SJCRH30 (cell line): ENCODE measurements at regions not wholly inside any gene's neighbourhood (a gene's known extent, or its start where the extent isn't known, plus 50 kb on each side); places are given as distances from the start of the nearest gene placed in this dataset.

Experiments used
- DNase-seq, 2 experiments: peaks; one replicate each; pipeline ENCODE4 v3.0.0-alpha.2; 2015 to 2020
- H3K27ac ChIP-seq: fragments of 250-450 bp; sonication (Bioruptor Pico); 2 replicates; pipeline ENCODE4 v1.5.1; 2020; ENCODE audit warnings: mild to moderate bottlenecking, moderate library complexity
- H3K27me3 ChIP-seq: fragments of 250-450 bp; sonication (Bioruptor Pico); 2 replicates; pipeline ENCODE4 v1.5.1; 2020; ENCODE audit warnings: mild to moderate bottlenecking, moderate library complexity
- H3K36me3 ChIP-seq: fragments of 250-450 bp; sonication (Bioruptor Pico); 2 replicates; pipeline ENCODE4 v1.5.1; 2020; ENCODE audit warnings: mild to moderate bottlenecking, moderate library complexity
- H3K4me1 ChIP-seq: fragments of 250-450 bp; sonication (Bioruptor Pico); 2 replicates; pipeline ENCODE4 v1.5.1; 2020; ENCODE audit warnings: mild to moderate bottlenecking, moderate library complexity
- H3K4me3 ChIP-seq: fragments of 250-450 bp; sonication (Bioruptor Pico); 2 replicates; pipeline ENCODE4 v1.5.1; 2020; ENCODE audit warnings: mild to moderate bottlenecking, moderate library complexity
- H3K9me3 ChIP-seq: fragments of 250-450 bp; sonication (Bioruptor Pico); replicated peaks from 2 replicates; pipeline ENCODE4 v1.5.1; 2020; ENCODE audit warnings: mild to moderate bottlenecking, moderate library complexity

- H3K9me3 ChIP-seq: no peaks in the 10 kb centered on the region
- no peak for DNase-seq
Measured at GRCh38 chr10:29068302-29068701, 220.6 kb upstream of the LYZL1 start.

GRCh38 chr10:29068966-29069365, 219.9 kb upstream of the LYZL1 start:
- H3K9me3 ChIP-seq: no peaks in the 10 kb centered on the region
- no peak for DNase-seq
- no peaks in the 10 kb centered on the region for H3K4me1 ChIP-seq
- H3K27ac ChIP-seq: no peak overlapping the region
- H3K36me3 ChIP-seq: no peaks in the 10 kb centered on the region
- 0 out of 2 replicates have a peak, but pooled peaks cover 6% of the 10 kb centered on the region for H3K27me3 ChIP-seq
- no peak overlapping the region for H3K4me3 ChIP-seq

More at GRCh38 chr10:29068302-29068701, 220.6 kb upstream of the LYZL1 start:
- Histone ChIP-seq H3K4me3 (no peak overlapping the region), H3K36me3 (no peaks in the 10 kb centered on the region), H3K4me1 (no peaks in the 10 kb centered on the region), H3K27ac (no peak overlapping the region), H3K27me3 (0 out of 2 replicates have a peak, but pooled peaks cover 6% of the 10 kb centered on the region)

GRCh38 chr10:29069941-29070340, 218.9 kb upstream of the LYZL1 start:
- no peaks in the 10 kb centered on the region for H3K4me1 ChIP-seq
- no peak for DNase-seq
- no peaks in the 10 kb centered on the region for H3K9me3 ChIP-seq
- H3K36me3 ChIP-seq: no peaks in the 10 kb centered on the region
- 0 out of 2 replicates have a peak, but pooled peaks cover 6% of the 10 kb centered on the region for H3K27me3 ChIP-seq
- H3K27ac ChIP-seq: no peak overlapping the region
- H3K4me3 ChIP-seq: no peak overlapping the region

DNA sequence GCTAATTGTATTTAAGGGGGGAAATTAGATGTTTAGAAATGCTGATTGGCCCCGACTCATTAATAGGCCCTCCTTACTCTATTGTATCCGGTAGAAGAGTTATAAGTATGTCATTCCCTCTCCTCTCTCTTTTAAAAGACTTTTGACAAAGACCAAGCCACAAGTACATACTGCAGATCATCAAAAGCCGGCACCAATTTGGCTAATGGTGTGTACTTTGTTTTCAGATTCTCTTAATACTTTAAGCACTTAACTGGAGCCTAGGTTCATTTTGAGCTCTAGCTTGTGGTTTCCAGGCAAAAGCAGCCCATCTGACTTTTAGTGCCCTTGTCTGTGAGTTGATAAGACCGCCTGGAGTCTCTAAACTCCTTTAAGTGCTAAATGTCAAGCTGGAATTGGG, 210.0 kb upstream of the LYZL1 start:
- Histone ChIP-seq H3K27ac (no peak overlapping the region), H3K9me3 (no peaks in the 10 kb centered on the region), H3K27me3 (0 out of 2 replicates have a peak, but pooled peaks cover 5% of the 10 kb centered on the region), H3K4me3 (no peak overlapping the region), H3K4me1 (no peaks in the 10 kb centered on the region), H3K36me3 (no peaks in the 10 kb centered on the region)
- no peak for DNase-seq

- Histone ChIP-seq H3K36me3 (no peaks in the 10 kb centered on the region), H3K9me3 (no peaks in the 10 kb centered on the region), H3K4me3 (no peak overlapping the region), H3K27ac (no peak overlapping the region), H3K4me1 (no peaks in the 10 kb centered on the region), H3K27me3 (0 out of 2 replicates have a peak, but pooled peaks cover 5% of the 10 kb centered on the region)
- no peak for DNase-seq
Measured at GRCh38 chr10:29081231-29081630, 207.6 kb upstream of the LYZL1 start.

DNA sequence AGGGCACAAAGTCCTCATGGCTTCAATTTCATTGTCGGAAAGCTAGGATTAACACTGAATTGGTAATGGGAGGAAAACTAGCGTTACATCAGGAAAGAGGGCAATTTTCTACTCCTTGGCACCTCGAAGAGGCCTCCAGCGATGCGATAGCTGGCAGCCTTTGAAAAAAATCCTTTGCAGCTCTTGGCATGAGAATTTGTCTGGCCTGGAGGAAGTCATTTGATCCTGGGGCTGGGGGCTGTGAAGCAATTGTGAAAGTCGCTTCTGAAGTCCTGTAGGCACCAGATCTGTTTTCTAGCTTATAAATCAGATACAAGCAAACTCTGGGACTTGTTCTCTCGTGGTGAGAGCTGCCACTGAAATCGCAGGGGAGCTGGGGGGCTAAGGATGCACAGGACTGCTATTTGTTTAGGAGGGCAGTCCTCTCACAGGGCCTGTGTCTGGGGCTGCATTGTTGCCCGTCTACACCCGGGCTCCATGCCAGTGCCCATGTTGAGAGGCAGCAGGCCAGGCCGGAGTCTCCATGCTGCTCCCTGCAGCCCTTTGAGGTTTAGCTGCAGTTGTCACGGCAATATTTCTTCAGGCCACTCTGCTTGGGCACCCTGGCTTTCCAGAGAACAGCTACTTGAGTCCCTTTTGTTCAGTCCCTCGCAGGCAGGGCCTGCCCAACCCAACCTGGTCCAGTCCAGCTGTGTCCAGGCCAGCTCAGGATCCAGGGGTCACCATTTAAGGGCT, 206.8 kb upstream of the LYZL1 start:
- no peak overlapping the region for H3K27ac ChIP-seq
- H3K4me3 ChIP-seq: no peak overlapping the region
- H3K9me3 ChIP-seq: no peaks in the 10 kb centered on the region
- H3K36me3 ChIP-seq: no peaks in the 10 kb centered on the region
- 0 out of 2 replicates have a peak, but pooled peaks cover 5% of the 10 kb centered on the region for H3K27me3 ChIP-seq
- H3K4me1 ChIP-seq: no peaks in the 10 kb centered on the region
- no peak for DNase-seq

DNA sequence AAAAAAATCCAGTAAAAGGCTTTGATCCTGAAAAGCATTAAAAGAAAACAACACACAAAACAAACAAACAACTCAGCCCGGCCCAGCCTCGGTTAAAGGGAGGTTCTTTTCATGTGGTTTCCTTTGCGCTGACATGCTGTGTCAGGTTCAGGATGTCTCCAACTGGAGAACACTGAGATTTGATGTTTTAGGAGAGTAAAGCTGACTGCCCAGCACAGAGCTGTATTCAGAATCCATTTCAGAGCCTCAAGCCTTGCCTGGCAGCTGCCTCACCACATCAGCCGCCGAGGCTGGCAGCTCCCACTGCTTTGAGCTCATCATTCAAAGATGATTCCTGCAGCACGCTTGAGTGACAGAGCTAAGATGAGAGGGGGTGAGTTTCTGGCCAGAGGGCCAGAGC, 205.8 kb upstream of the LYZL1 start:
- no peaks in the 10 kb centered on the region for H3K9me3 ChIP-seq
- DNase-seq: peak in 1 of 2 experiments; percentile 29
- no peak overlapping the region for H3K4me3 ChIP-seq
- no peaks in the 10 kb centered on the region for H3K36me3 ChIP-seq
- H3K27me3 ChIP-seq: 0 out of 2 replicates have a peak, but pooled peaks cover 5% of the 10 kb centered on the region
- no peaks in the 10 kb centered on the region for H3K4me1 ChIP-seq
- no peak overlapping the region for H3K27ac ChIP-seq

DNA sequence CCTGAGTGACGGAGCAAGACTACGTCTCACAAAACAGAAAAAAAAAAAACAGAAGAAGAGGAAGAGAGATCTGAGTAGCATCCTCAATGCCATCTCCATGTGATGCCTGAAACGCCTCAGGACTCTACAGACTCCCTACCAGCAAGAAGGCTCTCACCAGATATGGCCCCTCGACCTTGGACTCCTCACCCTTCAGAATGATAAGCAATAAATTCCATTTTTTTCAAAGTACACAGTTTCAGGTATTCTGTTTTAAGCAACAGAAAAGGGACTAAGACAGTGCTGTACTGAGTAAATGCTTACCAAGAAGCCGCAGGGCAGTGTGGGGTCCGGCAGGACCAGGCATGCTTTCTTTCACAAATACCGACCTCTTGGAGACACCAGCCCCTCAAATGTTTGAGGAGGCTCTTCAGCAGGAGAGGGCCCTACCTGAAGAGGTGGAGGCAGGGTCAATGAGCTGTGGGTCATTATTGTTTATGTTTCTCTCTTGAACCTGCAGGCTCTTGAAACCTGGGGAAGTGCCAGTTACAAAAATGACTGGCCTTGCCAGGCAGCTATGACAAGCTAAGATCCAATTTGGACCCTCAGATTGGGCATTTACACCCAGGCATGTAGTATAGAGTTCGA, 204.1 kb upstream of the LYZL1 start:
- H3K9me3 ChIP-seq: no peaks in the 10 kb centered on the region
- DNase-seq: no peak
- H3K27ac ChIP-seq: no peak overlapping the region
- H3K36me3 ChIP-seq: no peaks in the 10 kb centered on the region
- no peak overlapping the region for H3K4me3 ChIP-seq
- H3K27me3 ChIP-seq: 0 out of 2 replicates have a peak, but pooled peaks cover 5% of the 10 kb centered on the region
- no peaks in the 10 kb centered on the region for H3K4me1 ChIP-seq

GRCh38 chr10:29089091-29089490, 199.8 kb upstream of the LYZL1 start:
- Histone ChIP-seq H3K9me3 (no peaks in the 10 kb centered on the region), H3K36me3 (no peaks in the 10 kb centered on the region), H3K27ac (no peak overlapping the region), H3K4me3 (no peak overlapping the region), H3K4me1 (no peaks in the 10 kb centered on the region), H3K27me3 (no peaks in the 10 kb centered on the region)
- DNase-seq: no peak

- Histone ChIP-seq H3K36me3 (no peaks in the 10 kb centered on the region), H3K4me1 (no peaks in the 10 kb centered on the region), H3K9me3 (peaks cover 4% of the 10 kb centered on the region), H3K4me3 (no peak overlapping the region), H3K27me3 (no peaks in the 10 kb centered on the region), H3K27ac (no peak overlapping the region)
- DNase-seq: no peak
Measured at GRCh38 chr10:29096303-29096824, 192.5 kb upstream of the LYZL1 start.

DNA sequence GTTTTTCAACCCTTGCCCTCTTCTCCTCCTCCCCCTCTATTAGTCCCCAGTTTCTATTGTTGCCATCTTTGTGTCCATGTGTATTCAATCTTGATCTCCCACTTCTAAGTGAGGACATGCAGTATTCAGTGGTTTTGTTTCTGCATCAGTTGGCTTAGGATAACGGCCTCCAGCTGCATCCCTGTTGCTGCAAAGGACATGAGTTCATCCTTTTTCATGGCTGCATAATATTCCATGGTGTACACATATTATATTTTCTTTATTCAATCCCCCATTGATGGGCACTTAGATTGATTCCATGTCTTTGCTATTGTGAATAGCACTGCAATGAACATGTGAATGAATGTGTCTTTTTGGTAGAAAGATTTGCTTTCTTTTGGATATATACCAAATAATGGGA, 190.4 kb upstream of the LYZL1 start:
- Histone ChIP-seq H3K4me3 (no peak overlapping the region), H3K27ac (no peak overlapping the region), H3K36me3 (no peaks in the 10 kb centered on the region), H3K9me3 (peaks cover 4% of the 10 kb centered on the region), H3K4me1 (peaks cover 2% of the 10 kb centered on the region; the same call in 1 of the 2 replicates), H3K27me3 (no peaks in the 10 kb centered on the region)
- no peak for DNase-seq

GRCh38 chr10:29099001-29099400, 189.9 kb upstream of the LYZL1 start:
- no peaks in the 10 kb centered on the region for H3K36me3 ChIP-seq
- H3K4me1 ChIP-seq: peaks cover 2% of the 10 kb centered on the region; the same call in 1 of the 2 replicates
- H3K27me3 ChIP-seq: no peaks in the 10 kb centered on the region
- no peak for DNase-seq
- no peak overlapping the region for H3K4me3 ChIP-seq
- peaks cover 4% of the 10 kb centered on the region for H3K9me3 ChIP-seq
- no peak overlapping the region for H3K27ac ChIP-seq

- Histone ChIP-seq H3K4me1 (peaks cover 2% of the 10 kb centered on the region; the same call in 1 of the 2 replicates), H3K36me3 (no peaks in the 10 kb centered on the region), H3K27ac (no peak overlapping the region), H3K27me3 (no peaks in the 10 kb centered on the region), H3K9me3 (peaks cover 4% of the 10 kb centered on the region), H3K4me3 (no peak overlapping the region)
- no peak for DNase-seq
Measured at GRCh38 chr10:29099415-29099814, 189.5 kb upstream of the LYZL1 start.

DNA sequence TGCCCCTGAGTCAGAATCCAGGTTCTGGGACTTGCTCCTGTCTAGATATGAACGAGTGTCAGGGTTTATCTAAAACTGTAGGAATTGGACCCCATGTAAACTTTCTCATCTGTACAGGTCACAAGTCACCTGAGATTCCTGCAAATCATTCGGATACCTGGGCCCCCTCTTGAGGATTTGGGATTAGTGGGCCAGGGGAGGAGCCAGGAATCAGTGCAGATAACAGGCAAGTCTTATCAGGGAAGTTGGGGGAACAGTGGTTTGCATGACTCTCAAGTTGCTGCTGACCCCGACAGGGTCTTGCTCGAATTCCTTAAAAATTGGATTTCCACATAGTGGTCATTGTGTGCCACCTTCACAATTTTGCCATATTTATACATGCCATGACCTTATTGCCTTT, 188.4 kb upstream of the LYZL1 start:
- H3K36me3 ChIP-seq: no peaks in the 10 kb centered on the region
- H3K4me1 ChIP-seq: peaks cover 2% of the 10 kb centered on the region; the same call in 1 of the 2 replicates
- no peak overlapping the region for H3K4me3 ChIP-seq
- H3K27ac ChIP-seq: no peak overlapping the region
- H3K27me3 ChIP-seq: no peaks in the 10 kb centered on the region
- no peak for DNase-seq
- peaks cover 4% of the 10 kb centered on the region for H3K9me3 ChIP-seq

DNA sequence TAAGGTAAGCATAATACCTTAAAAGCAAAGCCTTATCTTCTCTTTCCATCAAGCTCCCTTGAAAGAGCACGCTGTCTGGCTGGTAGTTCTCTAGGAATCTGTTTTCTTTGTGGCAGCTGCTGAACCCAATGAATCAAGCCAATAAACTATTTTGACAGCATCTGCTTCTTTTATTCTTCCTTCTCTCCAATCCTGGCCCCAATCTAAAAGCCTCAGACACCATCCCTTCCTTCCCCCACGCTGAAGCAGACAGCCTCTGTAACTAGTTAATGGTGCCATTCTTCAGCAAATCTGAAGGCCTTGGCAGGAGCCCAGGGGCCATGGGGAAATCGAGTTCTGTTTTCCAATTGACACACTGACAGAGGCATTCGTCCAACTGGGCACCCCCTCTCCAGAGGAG, 186.6 kb upstream of the LYZL1 start:
- peak in 1 of 2 experiments; percentile 13 for DNase-seq

More for the DNA sequence above, 186.6 kb upstream of the LYZL1 start:
- Histone ChIP-seq H3K4me3 (no peak overlapping the region), H3K4me1 (peaks cover 5% of the 10 kb centered on the region; the same call in 1 of the 2 replicates), H3K27ac (no peak overlapping the region), H3K27me3 (no peaks in the 10 kb centered on the region), H3K9me3 (peaks cover 4% of the 10 kb centered on the region), H3K36me3 (no peaks in the 10 kb centered on the region)
